ENCODE measurements at regions not wholly inside any gene's neighbourhood (a gene's known extent, or its start where the extent isn't known, plus 50 kb on each side); places are given as distances from the start of the nearest gene placed in this dataset.
A peak's percentile ranks its signal among the peaks of the same experiment; 100 is the strongest.

DNA sequence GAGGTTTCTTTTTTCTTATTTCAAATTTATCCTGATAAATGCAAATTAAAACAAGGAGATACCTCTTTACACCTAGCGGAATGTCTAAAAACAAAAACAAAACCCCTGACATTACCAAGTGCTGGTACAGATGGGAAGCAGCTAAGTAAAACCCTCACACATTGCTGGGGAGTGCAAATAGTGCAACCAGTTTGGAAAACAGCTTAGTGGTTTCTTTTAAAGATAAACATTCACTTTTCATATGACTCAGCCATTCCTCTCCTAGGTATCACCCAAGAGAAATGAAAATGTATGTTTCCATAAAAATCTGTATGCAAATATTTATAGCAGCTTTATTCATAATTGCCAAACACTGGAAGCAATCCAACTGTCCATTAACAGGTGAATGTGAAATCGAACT, 84.1 kb upstream of the HELT start:
- Histone ChIP-seq H3K27ac (ENCODE audit: low read length) (no peak overlapping the region), H3K27me3 (replicated peaks in 1 of 2; ENCODE audit: control insufficient read depth in 2 of 2, extremely low read depth in 1 of 2, insufficient read depth in 2 of 2, low read length in 1 of 2) (peaks cover 0 to 5% of the 10 kb centered on the region in 2 experiments), H3K36me3 (ENCODE audit: control insufficient read depth in 2 of 2, extremely low read depth in 1 of 2, insufficient read depth in 1 of 2, low read length in 1 of 2) (no peaks in the 10 kb centered on the region), H3K9me3 (no peaks in the 10 kb centered on the region), H3K4me1 (ENCODE audit: control insufficient read depth in 1 of 2, extremely low read depth in 1 of 2, insufficient read depth in 2 of 2, low read length in 2 of 2) (no peaks in the 10 kb centered on the region), H3K4me3 (ENCODE audit: control insufficient read depth in 1 of 2, extremely low read depth in 1 of 2, low read length in 1 of 2) (no peak overlapping the region)
- Mint-ChIP-seq H3K27me3 (peaks cover 4 to 11% of the 10 kb centered on the region in 2 donors), H3K27ac (no peak overlapping the region), H3K4me1 (no peaks in the 10 kb centered on the region), H3K36me3 (no peaks in the 10 kb centered on the region), H3K9me3 (no peaks in the 10 kb centered on the region), H3K4me3 (no peak overlapping the region)
- POLR2A ChIA-PET, result no interaction called here
- CTCF ChIA-PET, result no interaction called here
- no CpG with 5 or more reads among the region's 2 CpGs for WGBS (ENCODE audit: insufficient coverage)
- DNase-seq, result no peak
- no peak for ATAC-seq (replicated peaks in 1 of 4)

DNA sequence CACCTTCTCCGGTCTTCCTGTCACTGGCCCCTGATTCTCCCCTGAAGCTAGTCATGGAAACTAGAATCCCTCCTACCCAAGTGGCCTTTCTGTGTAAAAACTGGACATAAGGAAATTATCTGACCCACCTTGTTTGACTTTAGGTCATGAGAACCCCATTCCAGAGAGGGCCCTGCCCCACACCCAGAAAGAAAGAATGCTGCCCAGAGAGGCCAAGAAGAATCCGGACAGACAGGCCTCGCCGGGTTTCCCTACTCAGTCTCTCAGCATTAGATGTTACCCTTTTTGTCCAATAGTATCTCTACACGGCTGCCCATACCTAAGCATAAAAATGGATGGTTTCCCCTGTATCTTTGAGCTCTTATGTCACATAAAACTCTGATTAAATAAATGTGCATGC, 83.3 kb upstream of the HELT start:
- no peak overlapping the region for H3K4me3 Mint-ChIP-seq
- peaks cover 5 to 11% of the 10 kb centered on the region in 2 donors for H3K27me3 Mint-ChIP-seq
- H3K36me3 ChIP-seq (ENCODE audit: control insufficient read depth in 2 of 2, extremely low read depth in 1 of 2, insufficient read depth in 1 of 2, low read length in 1 of 2), result no peaks in the 10 kb centered on the region
- no peaks in the 10 kb centered on the region for H3K9me3 ChIP-seq
- POLR2A ChIA-PET, result no interaction called here
- no peak overlapping the region for H3K27ac Mint-ChIP-seq
- no peaks in the 10 kb centered on the region for H3K4me1 Mint-ChIP-seq
- H3K27me3 ChIP-seq (replicated peaks in 1 of 2; ENCODE audit: control insufficient read depth in 2 of 2, extremely low read depth in 1 of 2, insufficient read depth in 2 of 2, low read length in 1 of 2), result peaks cover 0 to 5% of the 10 kb centered on the region in 2 experiments
- DNase-seq (no peak), ATAC-seq (replicated peaks in 1 of 4) (no peak)
- H3K27ac ChIP-seq (ENCODE audit: low read length), result no peak overlapping the region
- CTCF ChIA-PET, result no interaction called here
- H3K36me3 Mint-ChIP-seq, result no peaks in the 10 kb centered on the region
- H3K9me3 Mint-ChIP-seq, result no peaks in the 10 kb centered on the region
- H3K4me3 ChIP-seq (ENCODE audit: control insufficient read depth in 1 of 2, extremely low read depth in 1 of 2, low read length in 1 of 2), result no peak overlapping the region
- no peaks in the 10 kb centered on the region for H3K4me1 ChIP-seq (ENCODE audit: control insufficient read depth in 1 of 2, extremely low read depth in 1 of 2, insufficient read depth in 2 of 2, low read length in 2 of 2)
- 91% methylated on average over 5 of the region's 5 CpGs for WGBS (ENCODE audit: insufficient coverage)

DNA sequence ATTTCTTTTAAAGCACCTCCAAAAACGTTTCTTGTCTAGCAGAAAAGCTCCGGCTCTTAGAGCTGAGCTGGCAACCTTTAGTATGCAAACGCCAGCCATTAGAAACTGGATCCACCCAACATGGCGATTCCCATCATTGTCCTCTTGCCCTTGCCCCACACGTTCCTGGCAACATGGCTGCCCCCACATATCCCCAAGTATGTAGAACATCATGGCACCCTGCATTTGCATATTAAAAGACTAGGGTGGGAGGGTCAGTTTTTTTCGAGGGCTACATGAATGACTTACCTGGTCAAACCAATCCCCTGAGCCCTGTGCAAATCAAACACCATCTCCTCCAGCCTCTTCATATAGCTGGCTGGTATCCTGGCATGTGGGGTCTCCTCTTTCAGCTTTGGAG, 82.2 kb upstream of the HELT start:
- ChIA-PET POLR2A (no interaction called here), CTCF (no interaction called here)
- Mint-ChIP-seq H3K27ac (no peak overlapping the region), H3K27me3 (peaks cover 7 to 11% of the 10 kb centered on the region in 2 donors), H3K4me3 (no peak overlapping the region), H3K9me3 (no peaks in the 10 kb centered on the region), H3K4me1 (no peaks in the 10 kb centered on the region), H3K36me3 (no peaks in the 10 kb centered on the region)
- H3K36me3 ChIP-seq (ENCODE audit: control insufficient read depth in 2 of 2, extremely low read depth in 1 of 2, insufficient read depth in 1 of 2, low read length in 1 of 2), result no peaks in the 10 kb centered on the region
- H3K27me3 ChIP-seq (replicated peaks in 1 of 2; ENCODE audit: control insufficient read depth in 2 of 2, extremely low read depth in 1 of 2, insufficient read depth in 2 of 2, low read length in 1 of 2), result peaks cover 0 to 9% of the 10 kb centered on the region in 2 experiments
- H3K4me1 ChIP-seq (ENCODE audit: control insufficient read depth in 1 of 2, extremely low read depth in 1 of 2, insufficient read depth in 2 of 2, low read length in 2 of 2), result no peaks in the 10 kb centered on the region
- no peak overlapping the region for H3K4me3 ChIP-seq (ENCODE audit: control insufficient read depth in 1 of 2, extremely low read depth in 1 of 2, low read length in 1 of 2)
- no CpG with 5 or more reads among the region's 6 CpGs for WGBS (ENCODE audit: insufficient coverage)
- ATAC-seq (replicated peaks in 1 of 4) (no peak), DNase-seq (no peak)
- no peaks in the 10 kb centered on the region for H3K9me3 ChIP-seq
- H3K27ac ChIP-seq (ENCODE audit: low read length), result no peak overlapping the region

DNA sequence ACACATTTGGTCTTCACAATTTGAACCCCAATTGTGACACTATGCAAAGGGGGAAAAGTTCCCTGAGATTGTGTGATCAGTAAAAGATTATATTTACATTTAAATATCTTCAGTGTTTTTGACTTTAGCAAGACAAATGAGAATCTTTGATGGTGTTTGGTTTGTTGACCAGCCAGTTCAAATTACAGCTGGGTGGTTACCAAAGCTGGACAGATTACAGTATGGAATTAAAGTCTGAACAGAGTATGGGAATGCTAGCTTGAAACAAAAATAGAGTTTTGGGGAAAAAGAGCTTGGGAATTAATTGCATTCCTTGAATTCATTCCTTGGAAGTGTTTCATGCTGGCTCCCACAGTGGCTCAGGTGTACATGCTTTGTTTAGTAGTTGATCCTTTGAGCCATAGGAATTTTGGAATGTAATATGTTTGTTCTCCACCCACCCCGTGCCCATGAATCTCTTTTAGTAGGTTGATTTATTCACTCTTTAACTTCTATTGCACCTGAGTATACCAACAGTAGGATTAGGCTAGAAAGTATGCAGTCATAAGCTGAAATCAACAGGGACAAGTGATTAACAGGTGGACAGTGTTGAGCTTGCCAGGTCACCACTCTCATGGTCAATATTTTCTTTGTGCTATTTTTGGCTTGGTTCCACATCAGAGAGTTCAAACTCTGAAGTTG, 81.1 kb upstream of the HELT start:
- Histone ChIP-seq H3K27ac (ENCODE audit: low read length) (no peak overlapping the region), H3K27me3 (replicated peaks in 1 of 2; ENCODE audit: control insufficient read depth in 2 of 2, extremely low read depth in 1 of 2, insufficient read depth in 2 of 2, low read length in 1 of 2) (peaks cover 0 to 10% of the 10 kb centered on the region in 2 experiments), H3K4me3 (ENCODE audit: control insufficient read depth in 1 of 2, extremely low read depth in 1 of 2, low read length in 1 of 2) (no peak overlapping the region), H3K9me3 (no peaks in the 10 kb centered on the region), H3K4me1 (ENCODE audit: control insufficient read depth in 1 of 2, extremely low read depth in 1 of 2, insufficient read depth in 2 of 2, low read length in 2 of 2) (no peaks in the 10 kb centered on the region), H3K36me3 (ENCODE audit: control insufficient read depth in 2 of 2, extremely low read depth in 1 of 2, insufficient read depth in 1 of 2, low read length in 1 of 2) (no peaks in the 10 kb centered on the region)
- DNase-seq (no peak), ATAC-seq (replicated peaks in 1 of 4) (no peak)
- H3K4me1 Mint-ChIP-seq, result no peaks in the 10 kb centered on the region
- ChIA-PET POLR2A (no interaction called here), CTCF (interaction anchor here in 1 of 2 donors (0.6 kb wide), 1 partner anchor 812 kb away, joined by 3 read pairs; no protein-coding TSS in a partner anchor)
- peaks cover 7 to 11% of the 10 kb centered on the region in 2 donors for H3K27me3 Mint-ChIP-seq
- no peaks in the 10 kb centered on the region for H3K9me3 Mint-ChIP-seq
- no peak overlapping the region for H3K4me3 Mint-ChIP-seq
- no peak overlapping the region for H3K27ac Mint-ChIP-seq
- no peaks in the 10 kb centered on the region for H3K36me3 Mint-ChIP-seq
- WGBS (ENCODE audit: insufficient coverage), result no CpG with 5 or more reads among the region's 1 CpG

DNA sequence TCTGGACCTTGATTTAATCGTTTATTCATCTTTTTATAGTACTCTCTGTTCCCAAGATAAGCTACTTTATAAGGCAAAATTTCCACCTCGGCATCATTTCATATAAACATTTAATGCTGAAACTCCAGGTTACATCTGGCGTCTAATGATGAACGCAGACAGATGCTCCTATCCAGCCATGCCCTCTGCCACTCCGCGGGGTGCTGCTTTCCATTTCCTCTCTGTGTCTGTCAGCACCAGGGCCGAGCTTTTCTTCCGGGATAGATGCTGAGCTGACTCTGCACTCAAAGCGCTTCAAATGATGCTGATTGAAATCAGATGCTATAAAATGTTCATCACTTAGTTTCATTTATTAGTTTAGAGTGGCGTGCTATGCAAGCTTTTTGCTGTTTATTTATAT, 80.5 kb upstream of the HELT start:
- ChIA-PET POLR2A (no interaction called here), CTCF (interaction anchor here in 1 of 2 donors (0.6 kb wide), 1 partner anchor 812 kb away, joined by 3 read pairs; no protein-coding TSS in a partner anchor)
- Histone ChIP-seq H3K9me3 (no peaks in the 10 kb centered on the region), H3K36me3 (ENCODE audit: control insufficient read depth in 2 of 2, extremely low read depth in 1 of 2, insufficient read depth in 1 of 2, low read length in 1 of 2) (no peaks in the 10 kb centered on the region), H3K27me3 (replicated peaks in 1 of 2; ENCODE audit: control insufficient read depth in 2 of 2, extremely low read depth in 1 of 2, insufficient read depth in 2 of 2, low read length in 1 of 2) (peaks cover 0 to 10% of the 10 kb centered on the region in 2 experiments), H3K27ac (ENCODE audit: low read length) (no peak overlapping the region), H3K4me3 (ENCODE audit: control insufficient read depth in 1 of 2, extremely low read depth in 1 of 2, low read length in 1 of 2) (no peak overlapping the region), H3K4me1 (ENCODE audit: control insufficient read depth in 1 of 2, extremely low read depth in 1 of 2, insufficient read depth in 2 of 2, low read length in 2 of 2) (no peaks in the 10 kb centered on the region)
- Mint-ChIP-seq H3K9me3 (no peaks in the 10 kb centered on the region), H3K4me3 (no peak overlapping the region), H3K36me3 (no peaks in the 10 kb centered on the region), H3K27ac (no peak overlapping the region), H3K27me3 (peaks cover 7 to 11% of the 10 kb centered on the region in 2 donors), H3K4me1 (no peaks in the 10 kb centered on the region)
- ATAC-seq (replicated peaks in 1 of 4) (no peak), DNase-seq (no peak)
- WGBS (ENCODE audit: insufficient coverage), result 80% methylated on average over 7 of the region's 10 CpGs

DNA sequence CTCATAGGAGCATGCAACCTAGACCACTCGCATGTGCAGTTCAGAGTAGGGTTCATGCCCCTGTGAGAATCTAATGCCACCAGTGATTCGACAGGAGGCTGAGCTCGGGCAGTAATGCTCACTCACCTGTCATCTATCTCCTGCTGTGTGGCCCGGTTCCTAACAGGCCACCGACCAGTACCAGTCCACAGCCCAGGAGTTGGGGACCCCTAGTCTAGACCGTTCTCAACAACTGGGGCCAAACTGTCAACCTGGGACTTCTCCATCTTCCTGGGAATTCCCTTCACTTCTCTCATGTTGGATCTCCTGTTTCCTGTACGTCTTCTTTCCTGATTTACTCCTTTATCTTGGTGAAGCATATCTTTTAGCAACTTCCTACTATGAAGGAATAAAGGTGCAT, 79.4 kb upstream of the HELT start:
- Histone ChIP-seq H3K27ac (ENCODE audit: low read length) (no peak overlapping the region), H3K4me1 (ENCODE audit: control insufficient read depth in 1 of 2, extremely low read depth in 1 of 2, insufficient read depth in 2 of 2, low read length in 2 of 2) (no peaks in the 10 kb centered on the region), H3K9me3 (no peaks in the 10 kb centered on the region), H3K4me3 (ENCODE audit: control insufficient read depth in 1 of 2, extremely low read depth in 1 of 2, low read length in 1 of 2) (no peak overlapping the region), H3K36me3 (ENCODE audit: control insufficient read depth in 2 of 2, extremely low read depth in 1 of 2, insufficient read depth in 1 of 2, low read length in 1 of 2) (no peaks in the 10 kb centered on the region), H3K27me3 (replicated peaks in 1 of 2; ENCODE audit: control insufficient read depth in 2 of 2, extremely low read depth in 1 of 2, insufficient read depth in 2 of 2, low read length in 1 of 2) (peaks cover 0 to 10% of the 10 kb centered on the region in 2 experiments)
- CTCF ChIA-PET, result no interaction called here
- Mint-ChIP-seq H3K36me3 (no peaks in the 10 kb centered on the region), H3K4me3 (no peak overlapping the region), H3K27ac (peak overlapping the region in 1 of 2 donors; percentile 15), H3K27me3 (peaks cover 7 to 11% of the 10 kb centered on the region in 2 donors), H3K9me3 (no peaks in the 10 kb centered on the region), H3K4me1 (no peaks in the 10 kb centered on the region)
- ATAC-seq (replicated peaks in 1 of 4) (no peak), DNase-seq (no peak)
- 90% methylated on average over 5 of the region's 7 CpGs for WGBS (ENCODE audit: insufficient coverage)
- POLR2A ChIA-PET, result no interaction called here
